A549 (cell line): ENCODE measurements at regions not wholly inside any gene's neighbourhood (a gene's known extent, or its start where the extent isn't known, plus 50 kb on each side); places are given as distances from the start of the nearest gene placed in this dataset.

Experiments used
- ATAC-seq, 2 experiments: fragments of 200-7000 bp in 1 of 2; fragments of >200 bp in 1 of 2; cut with Nextera tagmentation in 1 of 2; cut with Tn5 transposase in 1 of 2; 3 replicates each; pipeline versions ENCODE4 v1.8.0 to v1.9.1; 2018 to 2020; ENCODE audit warnings: mild to moderate bottlenecking in 1 of 2, moderate library complexity in 1 of 2
- CTCF ChIA-PET: fragments of 300-600 bp; sonication (Branson Sonifier 250); formaldehyde crosslinking; extraction: SDS; loops from one replicate; lab custom pipeline; 2021; ENCODE audit warnings: antibody characterized with exemption, inconsistent platforms; lab: Yijun Ruan, JAX
- POLR2A ChIA-PET: fragments of 350-600 bp; formaldehyde crosslinking; extraction: SDS; loops from one replicate; lab custom pipeline; 2021; ENCODE audit warnings: antibody characterized with exemption, inconsistent platforms; lab: Yijun Ruan, JAX
- DNase-seq, 2 experiments: peaks; one replicate each; pipeline versions ENCODE4 v3.0.0 to v3.0.0-alpha.2; 2011 to 2016; ENCODE audit warnings: low read depth in 1 of 2, low spot score in 1 of 2
- FAIRE-seq: peaks from 2 replicates; lab custom pipeline; 2011; peaks lifted over from hg19 to GRCh38; lab: Jason Lieb, UNC
- H3K27ac ChIP-seq, 2 experiments: fragments of >200 bp; sonication (Bioruptor Twin); formaldehyde crosslinking; 3 replicates each; pipeline ENCODE4 v1.5.1; 2016 to 2017
- H3K4me1 ChIP-seq: fragments of >200 bp; sonication (Bioruptor Twin); formaldehyde crosslinking; 3 replicates; pipeline ENCODE4 v1.6.1; 2016
- H3K4me2 ChIP-seq: fragments of >200 bp; sonication (Bioruptor Twin); formaldehyde crosslinking; 3 replicates; pipeline ENCODE4 v1.6.1; 2016
- H3K4me3 ChIP-seq: fragments of >200 bp; sonication (Bioruptor Twin); formaldehyde crosslinking; 3 replicates; pipeline ENCODE4 v1.5.1; 2016
- H3K9me3 ChIP-seq: fragments of >200 bp; sonication (Bioruptor Twin); formaldehyde crosslinking; 3 replicates; pipeline ENCODE4 v1.6.1; 2016
- BHLHE40 ChIP-seq: IDR thresholded peaks from 2 replicates; pipeline ENCODE4 v1.6.1; 2012; ENCODE audit warnings: low read depth, low read length, inconsistent platforms
- CBX8 ChIP-seq: fragments of 200-600 bp; sonication (generic); IDR thresholded peaks from 2 replicates; pipeline ENCODE4 v1.6.1; 2016
- EHF ChIP-seq: fragments of 250-450 bp; sonication (Bioruptor Pico); IDR thresholded peaks from 2 replicates; pipeline ENCODE4 v1.5.0; 2020; ENCODE audit warnings: mild to moderate bottlenecking
- EP300 ChIP-seq, 2 experiments: fragments of >200 bp; sonication (Bioruptor Twin); formaldehyde crosslinking; IDR thresholded peaks; 2 replicates in 1 of 2; 3 replicates in 1 of 2; pipeline ENCODE4 v1.6.1; 2016 to 2017
- FOSB ChIP-seq: fragments of 250-450 bp; sonication (Bioruptor Pico); IDR thresholded peaks from 2 replicates; pipeline ENCODE4 v1.5.0; 2020; ENCODE audit warnings: mild to moderate bottlenecking, moderate library complexity
- FOSL2 ChIP-seq, 2 experiments: fragments of 450-650 bp in 1 of 2; fragments of >200 bp in 1 of 2; sonication (Bioruptor Twin) in 1 of 2; formaldehyde crosslinking; IDR thresholded peaks; 2 replicates each; pipeline versions ENCODE4 v1.5.0 to v1.6.1; 2016 to 2020; ENCODE audit warnings: mild to moderate bottlenecking in 1 of 2, moderate library complexity in 1 of 2
- FOXS1 ChIP-seq: fragments of 250-450 bp; sonication (Bioruptor Pico); IDR thresholded peaks from 2 replicates; pipeline ENCODE4 v1.5.0; 2020; ENCODE audit warnings: mild to moderate bottlenecking, moderate library complexity
- JUNB ChIP-seq: fragments of >200 bp; sonication (Bioruptor Twin); formaldehyde crosslinking; IDR thresholded peaks from 2 replicates; pipeline ENCODE4 v1.6.1; 2016
- KDM1A ChIP-seq: fragments of 200-600 bp; sonication (generic); IDR thresholded peaks from 2 replicates; pipeline ENCODE4 v1.6.1; 2016; ENCODE audit warnings: low read depth, mild to moderate bottlenecking
- KDM5A ChIP-seq: fragments of 200-600 bp; sonication (generic); IDR thresholded peaks from 2 replicates; pipeline ENCODE4 v1.6.1; 2016; ENCODE audit warnings: antibody characterized with exemption, mild to moderate bottlenecking
- MAZ ChIP-seq: fragments of 150-350 bp; IDR thresholded peaks from 2 replicates; pipeline ENCODE4 v1.6.1; 2014; ENCODE audit warnings: antibody characterized with exemption, low read depth, low read length, borderline replicate concordance
- NFE2L2 ChIP-seq: fragments of 150-350 bp; conservative IDR thresholded peaks from 2 replicates; pipeline ENCODE4 v1.6.1; 2014; ENCODE audit warnings: low read length
- NR3C1 ChIP-seq: fragments of >200 bp; sonication (Bioruptor Twin); formaldehyde crosslinking; IDR thresholded peaks from 3 replicates; pipeline ENCODE4 v1.6.1; 2017
- POLR2A ChIP-seq: IDR thresholded peaks from 2 replicates; pipeline ENCODE4 v1.6.1; 2012; ENCODE audit warnings: mild to moderate bottlenecking, low read length
- POLR2AphosphoS2 ChIP-seq: conservative IDR thresholded peaks from 2 replicates; pipeline ENCODE4 v1.6.1; 2012; ENCODE audit warnings: low read length, improper control_type of control experiment, inconsistent platforms
- RAD21 ChIP-seq, 2 experiments: fragments of >200 bp in 1 of 2; sonication (Bioruptor Twin) in 1 of 2; formaldehyde crosslinking in 1 of 2; IDR thresholded peaks in 1 of 2; conservative IDR thresholded peaks in 1 of 2; 2 replicates in 1 of 2; 3 replicates in 1 of 2; pipeline ENCODE4 v1.6.1; 2012 to 2018; ENCODE audit warnings: inconsistent platforms in 1 of 2
- RFX5 ChIP-seq: fragments of 450-650 bp; IDR thresholded peaks from 2 replicates; pipeline ENCODE4 v1.7.1; 2014; ENCODE audit warnings: antibody characterized with exemption, mild to moderate bottlenecking, moderate library complexity
- SMC3 ChIP-seq: fragments of >200 bp; sonication (Bioruptor Twin); formaldehyde crosslinking; IDR thresholded peaks from 3 replicates; pipeline ENCODE4 v1.6.1; 2018; ENCODE audit warnings: inconsistent platforms
- TFCP2L1 ChIP-seq: fragments of 250-450 bp; sonication (Bioruptor Pico); IDR thresholded peaks from 2 replicates; pipeline ENCODE4 v1.5.0; 2021; ENCODE audit warnings: mild to moderate bottlenecking
- TP53 ChIP-seq: fragments of 250-450 bp; sonication (Bioruptor Pico); IDR thresholded peaks from 2 replicates; pipeline ENCODE4 v1.5.0; 2021; ENCODE audit warnings: mild to moderate bottlenecking, moderate library complexity
- ZNF302 ChIP-seq: fragments of 250-450 bp; sonication (Bioruptor Pico); IDR thresholded peaks from 2 replicates; pipeline ENCODE4 v1.9.0; 2021; ENCODE audit warnings: inconsistent platforms, mild to moderate bottlenecking, moderate library complexity
- ZSCAN20 ChIP-seq: fragments of 250-450 bp; sonication (Bioruptor Pico); IDR thresholded peaks from 2 replicates; pipeline ENCODE4 v1.8.0; 2022; ENCODE audit warnings: mild to moderate bottlenecking, moderate library complexity
- WGBS: methylation state at CpG from one replicate; pipeline ENCODE4 v1.1.6; 2017; ENCODE audit errors: missing lambda C conversion rate; 5-methylcytosine and 5-hydroxymethylcytosine counted together
- TF ChIP-seq, protein P1 (sequence below): fragments of 250-450 bp; sonication (Bioruptor Pico); IDR thresholded peaks from 2 replicates; pipeline ENCODE4 v1.5.0; 2020; ENCODE audit warnings: low read depth, mild to moderate bottlenecking, moderate library complexity
- TF ChIP-seq, protein P2 (sequence below): fragments of >200 bp; sonication (Bioruptor Twin); formaldehyde crosslinking; IDR thresholded peaks from 3 replicates; pipeline ENCODE4 v1.6.1; 2016
- TF ChIP-seq, protein P3 (sequence below): IDR thresholded peaks from 2 replicates; pipeline ENCODE4 v1.6.1; 2012; ENCODE audit warnings: low read depth, borderline replicate concordance
- TF ChIP-seq, protein P4 (sequence below): fragments of >200 bp; sonication (Bioruptor Twin); formaldehyde crosslinking; IDR thresholded peaks from 2 replicates; pipeline ENCODE4 v1.6.1; 2016
- TF ChIP-seq, protein P5 (sequence below): fragments of 450-650 bp; IDR thresholded peaks from 2 replicates; pipeline ENCODE4 v1.6.1; 2014; ENCODE audit warnings: antibody characterized with exemption
- TF ChIP-seq, protein P6 (sequence below): IDR thresholded peaks from 2 replicates; pipeline ENCODE4 v1.6.1; 2012

DNA sequence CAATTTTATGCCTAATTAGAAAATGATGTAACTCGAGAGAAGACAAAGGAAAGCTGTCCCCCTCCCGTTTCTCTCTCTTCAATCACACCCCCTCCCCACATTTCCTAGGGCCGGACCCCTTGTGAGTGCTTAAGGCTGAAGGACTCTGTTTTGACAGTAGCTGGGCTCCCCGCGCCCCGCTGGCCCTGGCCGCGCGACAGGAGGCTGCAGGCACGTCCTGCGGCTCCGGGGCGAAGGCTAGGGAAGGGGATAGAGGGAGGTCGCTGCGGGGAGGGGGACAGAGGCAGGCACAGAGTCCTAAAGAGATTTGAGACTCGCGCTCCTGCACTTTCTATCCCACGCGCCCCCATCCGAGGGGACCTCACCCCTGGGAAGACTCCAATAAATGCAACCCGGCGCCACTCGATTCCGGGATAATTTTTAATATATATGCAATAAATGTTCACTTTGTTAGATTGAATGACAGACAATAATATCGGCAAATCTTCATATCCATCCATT lies 56.2 kb upstream of the TMEM33 start:
- CTCF ChIA-PET, result interaction anchor here (3.7 to 5.3 kb wide), 2 partner anchors 9 to 186 kb away, joined by 11 to 18 read pairs; no protein-coding TSS in a partner anchor

DNA sequence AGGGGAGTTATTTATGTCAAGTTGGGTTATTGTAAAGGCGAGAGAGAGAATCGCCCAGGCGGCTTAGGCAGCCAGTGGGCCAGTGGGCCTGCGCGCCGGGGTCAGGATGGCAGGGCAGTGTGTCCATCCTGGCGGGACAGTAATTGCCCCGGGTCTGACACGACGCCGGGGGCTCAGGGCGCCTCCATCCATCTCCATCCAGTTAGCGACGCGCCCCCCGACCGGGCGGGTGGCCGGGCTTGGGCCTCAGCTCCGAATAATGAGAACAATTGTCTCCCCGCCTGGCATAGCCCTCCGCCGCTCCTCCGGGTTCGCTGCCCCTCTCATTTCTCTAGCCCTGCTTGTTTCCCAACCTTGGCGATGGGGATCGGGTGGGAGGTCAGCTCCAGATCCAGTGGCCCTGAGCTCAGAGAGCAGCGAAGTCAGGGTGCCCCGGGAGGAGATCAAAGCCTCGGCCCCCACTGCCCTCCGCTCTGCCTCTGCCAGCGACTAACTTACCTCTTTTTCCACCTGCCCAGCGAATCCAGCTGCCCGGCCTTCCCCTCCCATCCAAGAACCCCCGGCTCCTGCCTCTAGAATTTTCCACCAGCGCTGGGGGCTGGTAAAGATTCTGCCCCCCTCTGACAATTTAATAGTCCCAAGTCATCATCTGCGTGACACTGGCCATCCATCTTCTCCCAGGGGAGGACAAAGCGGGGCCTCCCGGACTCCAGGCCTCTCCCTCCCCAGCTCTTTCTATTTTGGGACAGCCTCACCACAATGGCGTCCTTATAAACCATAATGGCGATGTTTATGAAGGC lies 56.9 kb upstream of the TMEM33 start:
- Histone ChIP-seq H3K4me1 (no peaks in the 10 kb centered on the region), H3K27ac (no peak overlapping the region), H3K4me2 (no peak overlapping the region), H3K9me3 (no peaks in the 10 kb centered on the region), H3K4me3 (no peak overlapping the region)
- CTCF ChIA-PET, result interaction anchor here (3.7 to 5.3 kb wide), 2 partner anchors 9 to 185 kb away, joined by 11 to 18 read pairs; no protein-coding TSS in a partner anchor
- POLR2A ChIA-PET, result no interaction called here
- ATAC-seq (no peak), DNase-seq (no peak), FAIRE-seq (no peak)
- WGBS, result 91% methylated on average over 28 of the region's 41 CpGs
- TF ChIP-seq MAZ, result no peak
- no peak for TF ChIP-seq POLR2AphosphoS2
- TF ChIP-seq, protein P1, sequence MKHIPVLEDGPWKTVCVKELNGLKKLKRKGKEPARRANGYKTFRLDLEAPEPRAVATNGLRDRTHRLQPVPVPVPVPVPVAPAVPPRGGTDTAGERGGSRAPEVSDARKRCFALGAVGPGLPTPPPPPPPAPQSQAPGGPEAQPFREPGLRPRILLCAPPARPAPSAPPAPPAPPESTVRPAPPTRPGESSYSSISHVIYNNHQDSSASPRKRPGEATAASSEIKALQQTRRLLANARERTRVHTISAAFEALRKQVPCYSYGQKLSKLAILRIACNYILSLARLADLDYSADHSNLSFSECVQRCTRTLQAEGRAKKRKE (CRISPR knock-in tag), result no peak
- no peak for TF ChIP-seq FOSL2 (IDR thresholded peaks at IDR 0.05)
- no peak for TF ChIP-seq FOSL2 (CRISPR knock-in tag; IDR thresholded peaks at IDR 0.05)
- no peak for TF ChIP-seq ZNF302 (CRISPR knock-in tag)
- TF ChIP-seq, protein P2, sequence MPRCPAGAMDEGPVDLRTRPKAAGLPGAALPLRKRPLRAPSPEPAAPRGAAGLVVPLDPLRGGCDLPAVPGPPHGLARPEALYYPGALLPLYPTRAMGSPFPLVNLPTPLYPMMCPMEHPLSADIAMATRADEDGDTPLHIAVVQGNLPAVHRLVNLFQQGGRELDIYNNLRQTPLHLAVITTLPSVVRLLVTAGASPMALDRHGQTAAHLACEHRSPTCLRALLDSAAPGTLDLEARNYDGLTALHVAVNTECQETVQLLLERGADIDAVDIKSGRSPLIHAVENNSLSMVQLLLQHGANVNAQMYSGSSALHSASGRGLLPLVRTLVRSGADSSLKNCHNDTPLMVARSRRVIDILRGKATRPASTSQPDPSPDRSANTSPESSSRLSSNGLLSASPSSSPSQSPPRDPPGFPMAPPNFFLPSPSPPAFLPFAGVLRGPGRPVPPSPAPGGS, result no peak
- no peak for TF ChIP-seq FOSB (CRISPR knock-in tag)
- no peak for TF ChIP-seq NFE2L2
- no peak for TF ChIP-seq TFCP2L1 (CRISPR knock-in tag)
- TF ChIP-seq, protein P3, sequence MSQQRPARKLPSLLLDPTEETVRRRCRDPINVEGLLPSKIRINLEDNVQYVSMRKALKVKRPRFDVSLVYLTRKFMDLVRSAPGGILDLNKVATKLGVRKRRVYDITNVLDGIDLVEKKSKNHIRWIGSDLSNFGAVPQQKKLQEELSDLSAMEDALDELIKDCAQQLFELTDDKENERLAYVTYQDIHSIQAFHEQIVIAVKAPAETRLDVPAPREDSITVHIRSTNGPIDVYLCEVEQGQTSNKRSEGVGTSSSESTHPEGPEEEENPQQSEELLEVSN, result no peak
- TF ChIP-seq ZSCAN20 (CRISPR knock-in tag), result no peak
- no peak for TF ChIP-seq TP53 (CRISPR knock-in tag)
- TF ChIP-seq, protein P4, sequence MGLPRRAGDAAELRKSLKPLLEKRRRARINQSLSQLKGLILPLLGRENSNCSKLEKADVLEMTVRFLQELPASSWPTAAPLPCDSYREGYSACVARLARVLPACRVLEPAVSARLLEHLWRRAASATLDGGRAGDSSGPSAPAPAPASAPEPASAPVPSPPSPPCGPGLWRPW, result no peak
- no peak for TF ChIP-seq NR3C1
- no peak for TF ChIP-seq JUNB
- TF ChIP-seq POLR2A, result no peak
- no peak for TF ChIP-seq KDM5A

More for the DNA sequence above, 56.2 kb upstream of the TMEM33 start:
- TF ChIP-seq RFX5, result no peak
- H3K4me2 ChIP-seq, result no peak overlapping the region
- FAIRE-seq, result no peak
- no peak for DNase-seq
- WGBS, result 87% methylated on average over 25 of the region's 25 CpGs
- H3K4me3 ChIP-seq, result no peak overlapping the region
- H3K4me1 ChIP-seq, result no peaks in the 10 kb centered on the region
- H3K9me3 ChIP-seq, result no peaks in the 10 kb centered on the region
- no peak overlapping the region for H3K27ac ChIP-seq
- POLR2A ChIA-PET, result no interaction called here
- ATAC-seq, result no peak

DNA sequence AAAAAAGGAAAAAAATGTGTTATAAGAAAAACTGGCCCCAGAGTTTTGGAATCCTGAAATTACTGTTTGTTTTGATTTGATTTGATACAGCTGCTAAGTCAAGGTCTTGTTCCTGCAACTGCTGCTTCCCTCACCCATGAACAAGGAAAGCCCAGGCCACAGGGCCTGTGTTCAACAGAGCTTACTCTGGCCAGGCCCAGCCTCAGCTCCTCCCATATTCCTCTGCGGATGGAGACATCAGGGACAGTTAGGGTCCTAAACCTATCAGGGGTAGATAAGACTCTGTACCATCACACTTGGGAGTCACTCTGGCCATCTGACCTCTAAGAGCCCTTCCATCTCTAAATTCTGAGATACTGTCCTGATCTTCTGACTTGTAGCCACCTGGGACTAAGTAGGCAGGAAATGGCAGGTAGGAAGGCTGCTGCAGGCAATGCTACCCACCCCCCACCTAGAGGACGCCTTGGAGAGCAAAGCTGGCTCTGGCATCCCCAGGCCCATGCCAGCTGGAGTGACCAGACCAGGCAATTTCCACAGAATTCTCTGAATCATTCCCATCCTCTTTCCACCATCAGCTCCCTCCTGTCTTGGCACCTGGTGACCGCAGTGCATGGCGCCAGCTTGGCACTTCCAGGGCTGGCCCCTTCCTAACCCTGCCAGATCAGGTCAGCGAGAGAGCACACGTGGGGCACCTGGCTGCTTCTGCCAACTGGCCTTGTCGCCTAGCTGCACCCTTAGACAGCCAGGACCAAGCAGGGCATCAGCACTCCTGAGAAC lies 58.0 kb upstream of the TMEM33 start:
- ChIA-PET CTCF (interaction anchor here (0.6 to 5.3 kb wide), 3 partner anchors 11 to 184 kb away, joined by 5 to 18 read pairs (median 11); no protein-coding TSS in a partner anchor), POLR2A (no interaction called here)
- Histone ChIP-seq H3K4me1 (no peaks in the 10 kb centered on the region), H3K27ac (no peak overlapping the region), H3K9me3 (no peaks in the 10 kb centered on the region), H3K4me3 (no peak overlapping the region), H3K4me2 (no peak overlapping the region)
- WGBS, result 83% methylated on average over 7 of the region's 7 CpGs
- DNase-seq (no peak), ATAC-seq (no peak), FAIRE-seq (no peak)
- TF ChIP-seq EHF (no peak), RAD21 (conservative IDR thresholded peaks at IDR 0.05 in 1 of 2, IDR thresholded peaks at IDR 0.05 in 1 of 2) (no peak), FOXS1 (CRISPR knock-in tag) (no peak), KDM1A (no peak), CBX8 (no peak), SMC3 (no peak), NR3C1 (no peak), EP300 (IDR thresholded peaks at IDR 0.05) (no peak), BHLHE40 (no peak)
- TF ChIP-seq, protein P5, sequence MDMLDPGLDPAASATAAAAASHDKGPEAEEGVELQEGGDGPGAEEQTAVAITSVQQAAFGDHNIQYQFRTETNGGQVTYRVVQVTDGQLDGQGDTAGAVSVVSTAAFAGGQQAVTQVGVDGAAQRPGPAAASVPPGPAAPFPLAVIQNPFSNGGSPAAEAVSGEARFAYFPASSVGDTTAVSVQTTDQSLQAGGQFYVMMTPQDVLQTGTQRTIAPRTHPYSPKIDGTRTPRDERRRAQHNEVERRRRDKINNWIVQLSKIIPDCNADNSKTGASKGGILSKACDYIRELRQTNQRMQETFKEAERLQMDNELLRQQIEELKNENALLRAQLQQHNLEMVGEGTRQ, result no peak
- TF ChIP-seq, protein P4, result no peak
- TF ChIP-seq, protein P1 (CRISPR knock-in tag), result no peak
- TF ChIP-seq, protein P6, sequence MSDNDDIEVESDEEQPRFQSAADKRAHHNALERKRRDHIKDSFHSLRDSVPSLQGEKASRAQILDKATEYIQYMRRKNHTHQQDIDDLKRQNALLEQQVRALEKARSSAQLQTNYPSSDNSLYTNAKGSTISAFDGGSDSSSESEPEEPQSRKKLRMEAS, result no peak
